ENCODE measurements at regions not wholly inside any gene's neighbourhood (a gene's known extent, or its start where the extent isn't known, plus 50 kb on each side); places are given as distances from the start of the nearest gene placed in this dataset.

GRCh38 chr16:6493555-6493954 lies 839.1 kb upstream of the RBFOX1 start:
- H3K27ac ChIP-seq, result no peak overlapping the region
- no peak for DNase-seq (ENCODE audit: low read depth, low spot score)

- no peak overlapping the region for H3K27ac ChIP-seq
- no peak for DNase-seq (ENCODE audit: low read depth, low spot score)
Measured at GRCh38 chr16:6492742-6493141, 839.9 kb upstream of the RBFOX1 start.

GRCh38 chr16:6484935-6485334 lies 847.7 kb upstream of the RBFOX1 start:
- no peak overlapping the region for H3K27ac ChIP-seq
- no peak for DNase-seq (ENCODE audit: low read depth, low spot score)

GRCh38 chr16:6484081-6484480 lies 848.6 kb upstream of the RBFOX1 start:
- no peak for DNase-seq (ENCODE audit: low read depth, low spot score)
- no peak overlapping the region for H3K27ac ChIP-seq

- H3K27ac ChIP-seq, result no peak overlapping the region
- no peak for DNase-seq (ENCODE audit: low read depth, low spot score)
Measured at GRCh38 chr16:6483469-6484033, 849.1 kb upstream of the RBFOX1 start.

GRCh38 chr16:6482696-6483468 lies 849.8 kb upstream of the RBFOX1 start:
- no peak for DNase-seq (ENCODE audit: low read depth, low spot score)
- H3K27ac ChIP-seq, result no peak overlapping the region

GRCh38 chr16:6481894-6482293 lies 850.8 kb upstream of the RBFOX1 start:
- H3K27ac ChIP-seq, result no peak overlapping the region
- no peak for DNase-seq (ENCODE audit: low read depth, low spot score)

GRCh38 chr16:6453742-6454141 lies 878.9 kb upstream of the RBFOX1 start:
- no peak for DNase-seq (ENCODE audit: low read depth, low spot score)
- H3K27ac ChIP-seq, result no peak overlapping the region

- H3K27ac ChIP-seq, result no peak overlapping the region
- no peak for DNase-seq (ENCODE audit: low read depth, low spot score)
Measured at GRCh38 chr16:6447021-6447790, 885.4 kb upstream of the RBFOX1 start.

GRCh38 chr16:6446370-6446769 lies 886.3 kb upstream of the RBFOX1 start:
- no peak for DNase-seq (ENCODE audit: low read depth, low spot score)
- H3K27ac ChIP-seq, result no peak overlapping the region

- no peak for DNase-seq (ENCODE audit: low read depth, low spot score)
- no peak overlapping the region for H3K27ac ChIP-seq
Measured at GRCh38 chr16:6439129-6439528, 893.5 kb upstream of the RBFOX1 start.

GRCh38 chr16:6428861-6429260 lies 903.8 kb upstream of the RBFOX1 start:
- no peak for DNase-seq (ENCODE audit: low read depth, low spot score)
- H3K27ac ChIP-seq, result no peak overlapping the region

GRCh38 chr16:6427621-6428020 lies 905.0 kb upstream of the RBFOX1 start:
- no peak overlapping the region for H3K27ac ChIP-seq
- no peak for DNase-seq (ENCODE audit: low read depth, low spot score)

- H3K27ac ChIP-seq, result no peak overlapping the region
- DNase-seq (ENCODE audit: low read depth, low spot score), result no peak
Measured at GRCh38 chr16:6407596-6407995, 925.0 kb upstream of the RBFOX1 start.

- H3K27ac ChIP-seq, result no peak overlapping the region
- no peak for DNase-seq (ENCODE audit: low read depth, low spot score)
Measured at GRCh38 chr16:6406028-6406427, 926.6 kb upstream of the RBFOX1 start.

- H3K27ac ChIP-seq, result no peak overlapping the region
- no peak for DNase-seq (ENCODE audit: low read depth, low spot score)
Measured at GRCh38 chr16:6382924-6383459, 949.7 kb upstream of the RBFOX1 start.

- no peak overlapping the region for H3K27ac ChIP-seq
- no peak for DNase-seq (ENCODE audit: low read depth, low spot score)
Measured at GRCh38 chr16:6381896-6382295, 950.7 kb upstream of the RBFOX1 start.

- no peak for DNase-seq (ENCODE audit: low read depth, low spot score)
- H3K27ac ChIP-seq, result no peak overlapping the region
Measured at GRCh38 chr16:6377956-6378355, 954.7 kb upstream of the RBFOX1 start.

GRCh38 chr16:6375465-6376075 lies 957.1 kb upstream of the RBFOX1 start:
- DNase-seq (ENCODE audit: low read depth, low spot score), result no peak
- no peak overlapping the region for H3K27ac ChIP-seq

- no peak overlapping the region for H3K27ac ChIP-seq
- DNase-seq (ENCODE audit: low read depth, low spot score), result no peak
Measured at GRCh38 chr16:6374821-6375220, 957.8 kb upstream of the RBFOX1 start.

GRCh38 chr16:6364846-6365245 lies 967.8 kb upstream of the RBFOX1 start:
- DNase-seq (ENCODE audit: low read depth, low spot score), result no peak
- H3K27ac ChIP-seq, result no peak overlapping the region
